ENCODE measurements at regions not wholly inside any gene's neighbourhood (a gene's known extent, or its start where the extent isn't known, plus 50 kb on each side); places are given as distances from the start of the nearest gene placed in this dataset.
"Not testable (repeated sequence)": the region's sequence is repeated elsewhere in the genome, so short reads cannot be mapped to it uniquely, and the experiment has no call there.

GRCh38 chr11:45754741-45755140 is 50.2 kb upstream of the SLC35C1 start:
- H3K27me3 Mint-ChIP-seq: peaks cover 17% of the 10 kb centered on the region
- H3K9me3 Mint-ChIP-seq: no peaks in the 10 kb centered on the region
- H3K4me1 Mint-ChIP-seq: no peaks in the 10 kb centered on the region

GRCh38 chr11:45754261-45754709 is 50.7 kb upstream of the SLC35C1 start:
- Mint-ChIP-seq H3K36me3 (ENCODE audit: low read depth) (no peaks in the 10 kb centered on the region), H3K4me1 (no peaks in the 10 kb centered on the region), H3K27ac (no peak overlapping the region), H3K9me3 (no peaks in the 10 kb centered on the region), H3K4me3 (no peak overlapping the region), H3K27me3 (peaks cover 17% of the 10 kb centered on the region)
- ATAC-seq (no peak), DNase-seq (no peak)

More at GRCh38 chr11:45754741-45755140, 50.2 kb upstream of the SLC35C1 start:
- no peak for ATAC-seq
- Mint-ChIP-seq H3K27ac (no peak overlapping the region), H3K4me3 (no peak overlapping the region), H3K36me3 (ENCODE audit: low read depth) (no peaks in the 10 kb centered on the region)
- DNase-seq: no peak

- no peaks in the 10 kb centered on the region for H3K36me3 Mint-ChIP-seq (ENCODE audit: low read depth)
- DNase-seq: no peak
- no peak overlapping the region for H3K27ac Mint-ChIP-seq
- no peaks in the 10 kb centered on the region for H3K9me3 Mint-ChIP-seq
- no peak for ATAC-seq
- no peaks in the 10 kb centered on the region for H3K4me1 Mint-ChIP-seq
- no peak overlapping the region for H3K4me3 Mint-ChIP-seq
- H3K27me3 Mint-ChIP-seq: peaks cover 15% of the 10 kb centered on the region
Measured at GRCh38 chr11:45752106-45752505, 52.8 kb upstream of the SLC35C1 start.

- Mint-ChIP-seq H3K36me3 (ENCODE audit: low read depth) (no peaks in the 10 kb centered on the region), H3K27me3 (peaks cover 11% of the 10 kb centered on the region), H3K9me3 (no peaks in the 10 kb centered on the region), H3K4me1 (no peaks in the 10 kb centered on the region), H3K4me3 (no peak overlapping the region), H3K27ac (no peak overlapping the region)
- ATAC-seq (no peak), DNase-seq (no peak)
Measured at GRCh38 chr11:45751430-45751829, 53.5 kb upstream of the SLC35C1 start.

- DNase-seq (no peak), ATAC-seq (no peak)
- Mint-ChIP-seq H3K27me3 (peaks cover 11% of the 10 kb centered on the region), H3K27ac (no peak overlapping the region), H3K4me3 (no peak overlapping the region), H3K9me3 (no peaks in the 10 kb centered on the region), H3K36me3 (ENCODE audit: low read depth) (no peaks in the 10 kb centered on the region), H3K4me1 (no peaks in the 10 kb centered on the region)
Measured at GRCh38 chr11:45750439-45750838, 54.5 kb upstream of the SLC35C1 start.

GRCh38 chr11:45748801-45749200 is 56.1 kb upstream of the SLC35C1 start:
- H3K4me3 Mint-ChIP-seq: no peak overlapping the region
- ATAC-seq (no peak), DNase-seq (no peak)
- no peaks in the 10 kb centered on the region for H3K4me1 Mint-ChIP-seq
- H3K27me3 Mint-ChIP-seq: peaks cover 14% of the 10 kb centered on the region
- H3K27ac Mint-ChIP-seq: no peak overlapping the region
- H3K9me3 Mint-ChIP-seq: no peaks in the 10 kb centered on the region
- H3K36me3 Mint-ChIP-seq (ENCODE audit: low read depth): no peaks in the 10 kb centered on the region

GRCh38 chr11:45745065-45745811 is 59.7 kb upstream of the SLC35C1 start:
- Mint-ChIP-seq H3K27me3 (peaks cover 11% of the 10 kb centered on the region), H3K4me1 (no peaks in the 10 kb centered on the region), H3K4me3 (no peak overlapping the region), H3K36me3 (ENCODE audit: low read depth) (no peaks in the 10 kb centered on the region), H3K9me3 (no peaks in the 10 kb centered on the region), H3K27ac (no peak overlapping the region)
- ATAC-seq: no peak
- DNase-seq: no peak

GRCh38 chr11:45743556-45744468 is 61.1 kb upstream of the SLC35C1 start:
- Mint-ChIP-seq H3K4me3 (no peak overlapping the region), H3K36me3 (ENCODE audit: low read depth) (no peaks in the 10 kb centered on the region), H3K9me3 (no peaks in the 10 kb centered on the region), H3K4me1 (no peaks in the 10 kb centered on the region), H3K27me3 (peaks cover 8% of the 10 kb centered on the region), H3K27ac (no peak overlapping the region)
- DNase-seq: no peak
- no peak for ATAC-seq

GRCh38 chr11:45741582-45741981 is 63.4 kb upstream of the SLC35C1 start:
- H3K27me3 Mint-ChIP-seq: peaks cover 8% of the 10 kb centered on the region
- ATAC-seq (no peak), DNase-seq (no peak)
- H3K27ac Mint-ChIP-seq: no peak overlapping the region
- H3K4me3 Mint-ChIP-seq: no peak overlapping the region
- H3K4me1 Mint-ChIP-seq: peaks cover 7% of the 10 kb centered on the region
- H3K9me3 Mint-ChIP-seq: no peaks in the 10 kb centered on the region
- H3K36me3 Mint-ChIP-seq (ENCODE audit: low read depth): no peaks in the 10 kb centered on the region

GRCh38 chr11:45741032-45741431 is 63.9 kb upstream of the SLC35C1 start:
- Mint-ChIP-seq H3K27me3 (peaks cover 9% of the 10 kb centered on the region), H3K36me3 (ENCODE audit: low read depth) (no peaks in the 10 kb centered on the region), H3K4me1 (peaks cover 13% of the 10 kb centered on the region), H3K27ac (no peak overlapping the region), H3K9me3 (no peaks in the 10 kb centered on the region), H3K4me3 (no peak overlapping the region)
- DNase-seq (no peak), ATAC-seq (no peak)

GRCh38 chr11:45739866-45740265 is 65.1 kb upstream of the SLC35C1 start:
- no peak for DNase-seq
- ATAC-seq: no peak
- H3K27me3 Mint-ChIP-seq: peaks cover 9% of the 10 kb centered on the region
- no peak overlapping the region for H3K4me3 Mint-ChIP-seq
- H3K36me3 Mint-ChIP-seq (ENCODE audit: low read depth): no peaks in the 10 kb centered on the region
- H3K9me3 Mint-ChIP-seq: no peaks in the 10 kb centered on the region
- no peak overlapping the region for H3K27ac Mint-ChIP-seq
- peaks cover 15% of the 10 kb centered on the region for H3K4me1 Mint-ChIP-seq

GRCh38 chr11:45739071-45739470 is 65.9 kb upstream of the SLC35C1 start:
- H3K4me1 Mint-ChIP-seq: peaks cover 15% of the 10 kb centered on the region
- H3K27me3 Mint-ChIP-seq: peaks cover 12% of the 10 kb centered on the region
- not testable (repeated sequence) for ATAC-seq; H3K27ac Mint-ChIP-seq; DNase-seq; H3K4me3 Mint-ChIP-seq; H3K36me3 Mint-ChIP-seq (ENCODE audit: low read depth); H3K9me3 Mint-ChIP-seq

- not testable (repeated sequence) for H3K4me3 Mint-ChIP-seq; H3K27ac Mint-ChIP-seq; ATAC-seq; H3K9me3 Mint-ChIP-seq; H3K36me3 Mint-ChIP-seq (ENCODE audit: low read depth); DNase-seq
- Mint-ChIP-seq H3K4me1 (peaks cover 15% of the 10 kb centered on the region), H3K27me3 (peaks cover 15% of the 10 kb centered on the region)
Measured at GRCh38 chr11:45738194-45738593, 66.8 kb upstream of the SLC35C1 start.

- ATAC-seq: peak; percentile 65
- H3K27ac Mint-ChIP-seq: peak overlapping the region; percentile 80
- H3K4me1 Mint-ChIP-seq: peaks cover 15% of the 10 kb centered on the region
- H3K4me3 Mint-ChIP-seq: no peak overlapping the region
- peaks cover 1% of the 10 kb centered on the region for H3K36me3 Mint-ChIP-seq (ENCODE audit: low read depth)
- peaks cover 15% of the 10 kb centered on the region for H3K27me3 Mint-ChIP-seq
- H3K9me3 Mint-ChIP-seq: no peaks in the 10 kb centered on the region
- no peak for DNase-seq
Measured at GRCh38 chr11:45737056-45737455, 67.9 kb upstream of the SLC35C1 start.

- Mint-ChIP-seq H3K27ac (peak overlapping the region; percentile 80), H3K27me3 (peaks cover 14% of the 10 kb centered on the region), H3K9me3 (no peaks in the 10 kb centered on the region), H3K4me3 (no peak overlapping the region), H3K36me3 (ENCODE audit: low read depth) (peaks cover 1% of the 10 kb centered on the region), H3K4me1 (peaks cover 15% of the 10 kb centered on the region)
- no peak for ATAC-seq
- DNase-seq: no peak
Measured at GRCh38 chr11:45736424-45736823, 68.5 kb upstream of the SLC35C1 start.

All from activated naive CD8-positive, alpha-beta T cell treated with anti-CD3 and anti-CD28 coated beads, Interleukin-2, amount 50 U/mL, for 24 hours (primary cell).